Ectodermal cell (in vitro differentiated cells): ENCODE measurements at regions not wholly inside any gene's neighbourhood (a gene's known extent, or its start where the extent isn't known, plus 50 kb on each side); places are given as distances from the start of the nearest gene placed in this dataset.

Experiments used
- H3K27ac ChIP-seq: 2 replicates; pipeline ENCODE4 v1.7.0; 2013; ENCODE audit warnings: mild to moderate bottlenecking, low read depth, low read length; ENCODE audit not compliant: insufficient read depth, poor library complexity, severe bottlenecking
- H3K27me3 ChIP-seq: 2 replicates; pipeline ENCODE4 v1.7.0; 2013; ENCODE audit warnings: mild to moderate bottlenecking, low read length; ENCODE audit not compliant: insufficient read depth, control insufficient read depth, poor library complexity, severe bottlenecking
- H3K36me3 ChIP-seq: one replicate; pipeline ENCODE4 v1.7.0; 2013; ENCODE audit warnings: low read length; ENCODE audit not compliant: control insufficient read depth, insufficient read depth
- H3K4me1 ChIP-seq: one replicate; pipeline ENCODE4 v1.7.0; 2013; ENCODE audit warnings: low read length; ENCODE audit not compliant: control insufficient read depth, insufficient read depth
- H3K4me3 ChIP-seq: 2 replicates; pipeline ENCODE4 v1.7.0; 2013; ENCODE audit warnings: low read depth, low read length, control low read depth; ENCODE audit not compliant: insufficient read depth
- H3K9me3 ChIP-seq: 2 replicates; pipeline ENCODE4 v1.7.0; 2013; ENCODE audit warnings: mild to moderate bottlenecking, low read length, moderate library complexity; ENCODE audit not compliant: control insufficient read depth
- WGBS, 2 experiments: methylation state at CpG; one replicate each; pipeline ENCODE4 v1.1.7; 2013; ENCODE audit warnings: missing lambda C conversion rate in 2 of 2; 5-methylcytosine and 5-hydroxymethylcytosine counted together

- 84 to 86% methylated on average over 1 to 2 of the region's 2 CpGs for WGBS, 2 experiments
- no peaks in the 10 kb centered on the region for H3K36me3 ChIP-seq
- H3K9me3 ChIP-seq = no peaks in the 10 kb centered on the region
- H3K4me1 ChIP-seq = no peaks in the 10 kb centered on the region
- no peak overlapping the region for H3K27ac ChIP-seq
- no peak overlapping the region for H3K4me3 ChIP-seq
- H3K27me3 ChIP-seq = no peaks in the 10 kb centered on the region
These were observed 225.4 kb upstream of the ZFP64 start for GRCh38 chr20:52416953-52417352.

GRCh38 chr20:52411611-52412010 is 220.0 kb upstream of the ZFP64 start:
- Histone ChIP-seq H3K27me3 (no peaks in the 10 kb centered on the region), H3K36me3 (no peaks in the 10 kb centered on the region), H3K4me1 (no peaks in the 10 kb centered on the region), H3K27ac (no peak overlapping the region), H3K4me3 (no peak overlapping the region), H3K9me3 (no peaks in the 10 kb centered on the region)
- 93 to 100% methylated on average over 1 of the region's 1 CpG for WGBS, 2 experiments

GRCh38 chr20:52410731-52411234 is 219.2 kb upstream of the ZFP64 start:
- Histone ChIP-seq H3K9me3 (no peaks in the 10 kb centered on the region), H3K27ac (no peak overlapping the region), H3K4me3 (no peak overlapping the region), H3K36me3 (no peaks in the 10 kb centered on the region), H3K4me1 (no peaks in the 10 kb centered on the region), H3K27me3 (no peaks in the 10 kb centered on the region)
- 86 to 91% methylated on average over 11 of the region's 11 CpGs for WGBS, 2 experiments

GRCh38 chr20:52410182-52410647 is 218.6 kb upstream of the ZFP64 start:
- H3K27ac ChIP-seq = no peak overlapping the region
- no peaks in the 10 kb centered on the region for H3K9me3 ChIP-seq
- H3K36me3 ChIP-seq = no peaks in the 10 kb centered on the region
- H3K4me1 ChIP-seq = no peaks in the 10 kb centered on the region
- WGBS, 2 experiments = 94 to 96% methylated on average over 11 of the region's 11 CpGs
- H3K27me3 ChIP-seq = no peaks in the 10 kb centered on the region
- H3K4me3 ChIP-seq = no peak overlapping the region

GRCh38 chr20:52405986-52406385 is 214.4 kb upstream of the ZFP64 start:
- no peaks in the 10 kb centered on the region for H3K4me1 ChIP-seq
- no peaks in the 10 kb centered on the region for H3K27me3 ChIP-seq
- 94 to 98% methylated on average over 2 of the region's 2 CpGs for WGBS, 2 experiments
- H3K9me3 ChIP-seq = no peaks in the 10 kb centered on the region
- no peak overlapping the region for H3K4me3 ChIP-seq
- no peaks in the 10 kb centered on the region for H3K36me3 ChIP-seq
- H3K27ac ChIP-seq = no peak overlapping the region

- WGBS, 2 experiments = no CpG with 5 or more reads among the region's 1 CpG
- H3K9me3 ChIP-seq = no peaks in the 10 kb centered on the region
These were observed 213.8 kb upstream of the ZFP64 start for GRCh38 chr20:52405417-52405816.

GRCh38 chr20:52404671-52405070 is 213.1 kb upstream of the ZFP64 start:
- 86 to 88% methylated on average over 3 of the region's 3 CpGs for WGBS, 2 experiments
- Histone ChIP-seq H3K4me3 (no peak overlapping the region), H3K36me3 (no peaks in the 10 kb centered on the region), H3K27me3 (no peaks in the 10 kb centered on the region), H3K9me3 (no peaks in the 10 kb centered on the region), H3K27ac (no peak overlapping the region), H3K4me1 (no peaks in the 10 kb centered on the region)

More at GRCh38 chr20:52405417-52405816, 213.8 kb upstream of the ZFP64 start:
- no peak overlapping the region for H3K27ac ChIP-seq
- no peaks in the 10 kb centered on the region for H3K36me3 ChIP-seq
- H3K4me1 ChIP-seq = no peaks in the 10 kb centered on the region
- no peak overlapping the region for H3K4me3 ChIP-seq
- H3K27me3 ChIP-seq = no peaks in the 10 kb centered on the region

GRCh38 chr20:52402950-52403349 is 211.4 kb upstream of the ZFP64 start:
- 85 to 90% methylated on average over 4 of the region's 4 CpGs for WGBS, 2 experiments
- no peaks in the 10 kb centered on the region for H3K36me3 ChIP-seq
- H3K27me3 ChIP-seq = no peaks in the 10 kb centered on the region
- H3K9me3 ChIP-seq = no peaks in the 10 kb centered on the region
- H3K4me1 ChIP-seq = no peaks in the 10 kb centered on the region
- no peak overlapping the region for H3K4me3 ChIP-seq
- H3K27ac ChIP-seq = no peak overlapping the region

GRCh38 chr20:52402514-52402913 is 210.9 kb upstream of the ZFP64 start:
- H3K9me3 ChIP-seq = no peaks in the 10 kb centered on the region
- H3K4me3 ChIP-seq = no peak overlapping the region
- H3K4me1 ChIP-seq = no peaks in the 10 kb centered on the region
- no peaks in the 10 kb centered on the region for H3K27me3 ChIP-seq
- H3K27ac ChIP-seq = no peak overlapping the region
- WGBS, 2 experiments = 87 to 96% methylated on average over 5 of the region's 5 CpGs
- H3K36me3 ChIP-seq = no peaks in the 10 kb centered on the region

- no peak overlapping the region for H3K4me3 ChIP-seq
- H3K9me3 ChIP-seq = no peaks in the 10 kb centered on the region
- no peaks in the 10 kb centered on the region for H3K27me3 ChIP-seq
- H3K4me1 ChIP-seq = no peaks in the 10 kb centered on the region
- WGBS, 2 experiments = 79 to 100% methylated on average over 1 of the region's 1 CpG
- no peaks in the 10 kb centered on the region for H3K36me3 ChIP-seq
- H3K27ac ChIP-seq = no peak overlapping the region
These were observed 209.9 kb upstream of the ZFP64 start for GRCh38 chr20:52401431-52401830.

- no peak overlapping the region for H3K27ac ChIP-seq
- H3K36me3 ChIP-seq = no peaks in the 10 kb centered on the region
- no peaks in the 10 kb centered on the region for H3K9me3 ChIP-seq
- WGBS, 2 experiments = 88 to 91% methylated on average over 2 of the region's 2 CpGs
- H3K4me3 ChIP-seq = no peak overlapping the region
- H3K4me1 ChIP-seq = no peaks in the 10 kb centered on the region
- no peaks in the 10 kb centered on the region for H3K27me3 ChIP-seq
These were observed 207.8 kb upstream of the ZFP64 start for GRCh38 chr20:52399352-52399751.
